Stomach (tissue), 8 donors: ENCODE measurements at regions not wholly inside any gene's neighbourhood (a gene's known extent, or its start where the extent isn't known, plus 50 kb on each side); places are given as distances from the start of the nearest gene placed in this dataset.

Source experiments
- DNase-seq, 2 donors: peaks; one replicate each; pipeline versions ENCODE4 v3.0.0 to v3.0.0-alpha.2; 2013 to 2019
- H3K27ac ChIP-seq, 5 donors: fragments of 200-600 bp in 4 of 5; sonication (generic) in 4 of 5; one replicate each; pipeline ENCODE4 v1.5.1; 2013 to 2019; ENCODE audit warnings: mild to moderate bottlenecking in 1 of 5, moderate library complexity in 1 of 5
- H3K27me3 ChIP-seq, 3 donors: fragments of 200-600 bp; sonication (generic); one replicate each; pipeline ENCODE4 v1.5.1; 2017 to 2019; ENCODE audit warnings: mixed run types in 1 of 3
- H3K36me3 ChIP-seq, 4 donors: fragments of 200-600 bp; sonication (generic); 1 replicate in 3 of 4; 2 replicates in 1 of 4; pipeline ENCODE4 v1.5.1; 2016 to 2019
- H3K4me1 ChIP-seq, 4 donors: fragments of 200-600 bp; sonication (generic); one replicate each; pipeline ENCODE4 v1.5.1; 2016 to 2019
- H3K4me3 ChIP-seq, 4 donors: fragments of 200-600 bp; sonication (generic) in 3 of 4; one replicate each; pipeline ENCODE4 v1.5.1; 2016 to 2019; ENCODE audit warnings: mild to moderate bottlenecking in 1 of 4
- H3K9me3 ChIP-seq, 4 donors: fragments of 200-600 bp; sonication (generic); one replicate each; pipeline ENCODE4 v1.5.1; 2016 to 2019
- CTCF ChIP-seq, 7 experiments: fragments of 450-650 bp in 4 of 7; fragments of 200-600 bp in 3 of 7; sonication (generic) in 3 of 7; IDR thresholded peaks; one replicate each; pipeline ENCODE4 v1.5.1; 2016 to 2019; ENCODE audit warnings: antibody characterized with exemption in 7 of 7, control low read depth in 2 of 7, mild to moderate bottlenecking in 1 of 7
- EP300 ChIP-seq: sonication (generic); formaldehyde crosslinking; IDR thresholded peaks from one replicate; pipeline ENCODE4 v1.6.1; 2017; ENCODE audit warnings: antibody characterized with exemption
- POLR2A ChIP-seq, 4 donors: fragments of 450-650 bp; IDR thresholded peaks; one replicate each; pipeline ENCODE4 v1.6.1; 2016; ENCODE audit warnings: antibody characterized with exemption in 4 of 4, control low read depth in 2 of 4, mild to moderate bottlenecking in 1 of 4, moderate library complexity in 1 of 4
- POLR2AphosphoS5 ChIP-seq, 3 donors: sonication (generic); formaldehyde crosslinking; IDR thresholded peaks; one replicate each; pipeline ENCODE4 v1.6.1; 2016; ENCODE audit warnings: antibody characterized with exemption in 3 of 3
- WGBS, 5 donors: extraction: QIAGEN DNeasy Blood & Tissue Kit in 3 of 5; methylation state at CpG; one replicate each; pipeline versions ENCODE4 v1.1.5 to v1.1.7; 2013 to 2018; 5-methylcytosine and 5-hydroxymethylcytosine counted together
- intact Hi-C: fragments of 100-400 bp; cut with DNase I; formaldehyde crosslinking; loops from one replicate; pipeline ENCODE4 v1.15.1; 2023; ENCODE audit warnings: low total_unique reads
- donor health status: healthy with polysubstance abuse.
- donor health status: Bipolar disorder and iron deficiency.
- donor health status: healthy.

GRCh38 chr6:105476978-105477377, 74.1 kb upstream of the PREP start:
- intact Hi-C loops, result no loop called here
- Histone ChIP-seq H3K4me1 (peaks cover 0 to 1% (median 0%) of the 10 kb centered on the region in 4 donors), H3K27me3 (no peaks in the 10 kb centered on the region), H3K9me3 (peaks cover 0 to 12% (median 9%) of the 10 kb centered on the region in 4 donors), H3K4me3 (no peak overlapping the region), H3K27ac (no peak overlapping the region), H3K36me3 (no peaks in the 10 kb centered on the region)
- TF ChIP-seq POLR2A (IDR thresholded peaks at IDR 0.05) (no peak), CTCF (IDR thresholded peaks at IDR 0.05) (no peak), EP300 (no peak), POLR2AphosphoS5 (IDR thresholded peaks at IDR 0.05) (no peak)
- no peak for DNase-seq

DNA sequence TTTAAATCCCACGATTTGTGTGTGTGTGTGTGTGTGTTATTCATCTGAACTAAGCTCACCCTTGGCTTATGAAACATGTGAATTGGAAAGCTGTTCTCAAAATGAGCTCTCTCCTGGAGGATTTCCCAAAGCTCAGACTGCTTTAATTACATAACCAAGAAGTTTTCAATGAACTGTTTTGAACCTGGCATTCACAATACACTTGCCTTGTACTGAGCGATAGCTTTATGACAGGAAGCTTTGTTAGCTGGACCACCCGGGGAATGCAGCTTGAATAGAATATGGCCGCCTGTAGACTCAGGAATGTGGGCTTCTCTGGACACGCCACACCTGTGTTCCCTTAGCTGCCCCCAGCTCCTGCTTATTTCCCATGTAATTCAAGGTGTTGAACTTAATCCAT, 71.4 kb upstream of the PREP start:
- H3K4me1 ChIP-seq, result no peaks in the 10 kb centered on the region
- H3K36me3 ChIP-seq, result no peaks in the 10 kb centered on the region
- peak in 1 of 2 donors; percentile 32 for DNase-seq
- peaks cover 0 to 12% (median 9%) of the 10 kb centered on the region in 4 donors for H3K9me3 ChIP-seq
- H3K27ac ChIP-seq, result no peak overlapping the region
- intact Hi-C loops, result no loop called here
- WGBS, 5 donors, result 53 to 67% (median 58%) methylated on average over 5 of the region's 5 CpGs
- TF ChIP-seq POLR2A (IDR thresholded peaks at IDR 0.05), result no peak
- no peak for TF ChIP-seq EP300
- no peak for TF ChIP-seq CTCF (IDR thresholded peaks at IDR 0.05)
- no peak for TF ChIP-seq POLR2AphosphoS5 (IDR thresholded peaks at IDR 0.05)
- no peaks in the 10 kb centered on the region for H3K27me3 ChIP-seq
- no peak overlapping the region for H3K4me3 ChIP-seq

DNA sequence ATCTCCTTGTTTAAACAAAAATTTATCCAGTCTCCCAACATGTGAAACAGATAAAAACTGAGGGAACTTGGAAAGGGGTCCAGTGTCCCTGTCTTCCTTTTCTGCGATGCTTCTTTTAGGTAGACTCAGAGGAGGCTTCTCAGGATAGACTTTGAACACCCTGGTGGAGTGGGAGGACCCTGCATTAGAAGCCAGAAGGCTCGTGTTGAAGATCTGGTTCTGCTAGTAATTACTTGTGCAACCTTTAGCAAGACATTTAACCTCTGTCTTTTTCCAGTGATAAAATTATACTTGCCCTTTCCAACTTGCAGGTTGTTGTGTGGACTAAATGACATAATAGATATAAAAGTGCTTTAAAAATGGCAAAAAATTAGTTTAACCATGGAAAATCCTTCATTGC, 67.1 kb upstream of the PREP start:
- TF ChIP-seq CTCF (IDR thresholded peaks at IDR 0.05), result no peak
- no peak for TF ChIP-seq POLR2A (IDR thresholded peaks at IDR 0.05)
- TF ChIP-seq EP300, result no peak
- no peak for TF ChIP-seq POLR2AphosphoS5 (IDR thresholded peaks at IDR 0.05)
- Histone ChIP-seq H3K4me3 (no peak overlapping the region), H3K4me1 (no peaks in the 10 kb centered on the region), H3K36me3 (no peaks in the 10 kb centered on the region), H3K27me3 (no peaks in the 10 kb centered on the region), H3K27ac (no peak overlapping the region), H3K9me3 (peaks cover 3 to 14% (median 13%) of the 10 kb centered on the region in 4 donors)
- 50 to 60% (median 54%) methylated on average over 2 of the region's 2 CpGs for WGBS, 5 donors
- no peak for DNase-seq
- intact Hi-C loops, result no loop called here

DNA sequence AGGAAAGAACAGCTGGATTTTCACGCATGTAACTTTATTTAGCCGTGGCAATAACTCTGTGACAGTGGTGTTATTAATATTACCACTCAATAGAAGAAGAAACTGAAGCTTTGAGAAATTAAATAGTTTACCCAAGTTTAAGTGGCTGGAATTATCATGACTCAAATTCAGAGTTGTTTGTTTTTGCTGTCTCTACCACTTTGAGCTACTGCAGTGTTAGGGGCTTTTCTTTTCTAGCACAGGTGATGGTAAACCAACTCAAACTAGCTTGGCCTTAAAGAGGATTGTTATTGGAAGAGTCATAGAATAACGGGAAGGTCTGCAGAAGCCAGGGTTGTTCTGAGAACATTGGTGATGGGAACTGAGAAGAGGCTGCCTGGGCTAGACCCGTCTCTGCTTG, 66.0 kb upstream of the PREP start:
- DNase-seq, result no peak
- intact Hi-C loops, result no loop called here
- no peaks in the 10 kb centered on the region for H3K27me3 ChIP-seq
- TF ChIP-seq CTCF (IDR thresholded peaks at IDR 0.05) (no peak), EP300 (no peak), POLR2AphosphoS5 (IDR thresholded peaks at IDR 0.05) (no peak), POLR2A (IDR thresholded peaks at IDR 0.05) (no peak)
- no peaks in the 10 kb centered on the region for H3K36me3 ChIP-seq
- H3K9me3 ChIP-seq, result peaks cover 3 to 14% (median 13%) of the 10 kb centered on the region in 4 donors
- H3K4me1 ChIP-seq, result no peaks in the 10 kb centered on the region
- 80 to 85% (median 82%) methylated on average over 3 to 4 of the region's 4 CpGs for WGBS, 5 donors
- H3K27ac ChIP-seq, result no peak overlapping the region
- H3K4me3 ChIP-seq, result no peak overlapping the region
